Esophagus muscularis mucosa (tissue), 3 donors: ENCODE measurements at regions not wholly inside any gene's neighbourhood (a gene's known extent, or its start where the extent isn't known, plus 50 kb on each side); places are given as distances from the start of the nearest gene placed in this dataset.

Experiments
- EP300 ChIP-seq: sonication (generic); formaldehyde crosslinking; IDR thresholded peaks from one replicate; pipeline ENCODE4 v1.6.1; 2017; ENCODE audit warnings: antibody characterized with exemption
- TF ChIP-seq, protein P1 (sequence below), 3 experiments: fragments of 200-600 bp in 2 of 3; fragments of 450-650 bp in 1 of 3; sonication (generic) in 2 of 3; IDR thresholded peaks; one replicate each; pipeline ENCODE4 v1.5.1; 2017 to 2019; ENCODE audit warnings: antibody characterized with exemption in 3 of 3, mild to moderate bottlenecking in 2 of 3, moderate library complexity in 1 of 3

DNA sequence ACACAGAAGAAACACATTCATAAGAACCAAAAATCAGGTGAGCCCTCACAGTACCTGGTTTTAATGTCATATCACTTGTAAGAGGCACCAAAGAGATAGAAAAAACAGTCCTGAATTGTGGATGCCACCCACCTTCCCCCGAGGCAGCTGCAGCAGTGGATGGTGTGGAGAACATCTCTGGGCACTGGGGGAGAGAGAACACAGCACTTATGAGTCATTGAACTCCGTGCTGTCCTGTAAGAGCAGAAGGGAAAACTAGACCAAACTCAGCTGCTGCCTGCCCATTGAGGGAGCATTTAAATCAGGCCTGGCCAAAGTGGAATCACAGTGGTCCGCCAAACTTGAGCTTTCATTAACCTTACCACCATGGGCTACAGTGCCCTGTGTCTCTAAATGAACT lies 296.2 kb downstream of the SPATA31D1 start:
- TF ChIP-seq, protein P1, sequence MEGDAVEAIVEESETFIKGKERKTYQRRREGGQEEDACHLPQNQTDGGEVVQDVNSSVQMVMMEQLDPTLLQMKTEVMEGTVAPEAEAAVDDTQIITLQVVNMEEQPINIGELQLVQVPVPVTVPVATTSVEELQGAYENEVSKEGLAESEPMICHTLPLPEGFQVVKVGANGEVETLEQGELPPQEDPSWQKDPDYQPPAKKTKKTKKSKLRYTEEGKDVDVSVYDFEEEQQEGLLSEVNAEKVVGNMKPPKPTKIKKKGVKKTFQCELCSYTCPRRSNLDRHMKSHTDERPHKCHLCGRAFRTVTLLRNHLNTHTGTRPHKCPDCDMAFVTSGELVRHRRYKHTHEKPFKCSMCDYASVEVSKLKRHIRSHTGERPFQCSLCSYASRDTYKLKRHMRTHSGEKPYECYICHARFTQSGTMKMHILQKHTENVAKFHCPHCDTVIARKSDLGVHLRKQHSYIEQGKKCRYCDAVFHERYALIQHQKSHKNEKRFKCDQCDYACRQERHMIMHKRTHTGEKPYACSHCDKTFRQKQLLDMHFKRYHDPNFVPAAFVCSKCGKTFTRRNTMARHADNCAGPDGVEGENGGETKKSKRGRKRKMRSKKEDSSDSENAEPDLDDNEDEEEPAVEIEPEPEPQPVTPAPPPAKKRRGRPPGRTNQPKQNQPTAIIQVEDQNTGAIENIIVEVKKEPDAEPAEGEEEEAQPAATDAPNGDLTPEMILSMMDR (IDR thresholded peaks at IDR 0.05), result no peak
- no peak for TF ChIP-seq EP300
